Fibroblast of peridontal ligament (primary cell): ENCODE measurements at regions not wholly inside any gene's neighbourhood (a gene's known extent, or its start where the extent isn't known, plus 50 kb on each side); places are given as distances from the start of the nearest gene placed in this dataset.

Experiments used
- DNase-seq: peaks from one replicate; pipeline ENCODE4 v3.0.0-alpha.2; 2010; ENCODE audit errors: extremely low read depth

DNA sequence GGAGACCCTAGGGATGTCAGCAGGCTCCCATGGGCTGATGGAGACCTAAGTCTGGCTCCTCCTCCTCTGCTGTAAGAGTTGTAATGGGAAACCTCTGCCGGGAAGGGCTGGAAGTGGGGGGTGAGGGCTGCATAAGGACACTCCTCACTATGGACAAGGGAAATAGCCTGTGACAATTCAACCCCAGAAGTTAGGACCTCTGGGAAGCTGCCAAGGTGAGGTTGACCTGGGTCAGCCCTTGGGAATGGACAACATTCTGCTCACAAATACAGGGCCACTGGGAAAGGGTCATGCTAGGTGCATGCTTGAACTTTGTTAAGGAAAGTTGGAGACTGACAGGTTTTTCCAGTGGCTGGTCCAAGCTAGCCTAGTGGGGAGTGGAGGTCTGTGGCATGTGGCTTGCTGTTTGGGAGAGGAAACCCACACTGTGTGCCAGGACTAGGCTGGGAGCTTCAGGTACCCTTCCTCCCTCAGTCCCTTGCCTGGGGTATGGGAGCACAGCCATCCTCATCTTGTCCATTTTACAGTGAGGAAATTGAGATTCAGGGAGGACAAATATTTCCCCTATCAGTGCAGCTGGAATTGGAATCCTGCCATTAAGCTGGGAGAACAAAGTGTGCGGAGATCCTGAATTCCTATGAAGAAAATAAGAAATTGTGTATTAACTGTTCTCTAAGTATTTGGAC is 190.4 kb downstream of the SALL1 start:
- DNase-seq = no peak

GRCh38 chr16:50957056-50957455 is 194.0 kb downstream of the SALL1 start:
- no peak for DNase-seq

DNA sequence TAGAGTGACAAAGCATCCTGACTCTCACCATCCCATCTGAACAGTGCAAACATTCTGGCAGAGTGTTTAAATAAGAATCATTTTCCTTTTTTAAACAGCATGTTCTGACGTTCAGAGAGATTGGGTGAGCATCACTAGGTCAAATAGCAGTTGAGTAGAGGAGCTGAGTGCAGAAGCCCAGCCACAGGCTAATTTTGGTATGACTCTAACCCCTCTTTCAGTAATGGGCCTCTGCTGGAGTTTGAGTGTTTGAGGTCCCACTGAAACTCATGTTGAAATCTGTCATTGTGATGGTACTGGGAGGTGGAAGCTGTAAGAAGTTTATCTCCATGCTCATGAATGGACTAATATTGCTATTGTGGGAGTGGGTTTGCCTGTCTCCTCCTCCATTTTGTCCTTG is 194.4 kb downstream of the SALL1 start:
- DNase-seq = no peak

- DNase-seq = no peak
These were observed 195.8 kb downstream of the SALL1 start for GRCh38 chr16:50955311-50955710.

- no peak for DNase-seq
These were observed 196.6 kb downstream of the SALL1 start for GRCh38 chr16:50954469-50954868.

DNA sequence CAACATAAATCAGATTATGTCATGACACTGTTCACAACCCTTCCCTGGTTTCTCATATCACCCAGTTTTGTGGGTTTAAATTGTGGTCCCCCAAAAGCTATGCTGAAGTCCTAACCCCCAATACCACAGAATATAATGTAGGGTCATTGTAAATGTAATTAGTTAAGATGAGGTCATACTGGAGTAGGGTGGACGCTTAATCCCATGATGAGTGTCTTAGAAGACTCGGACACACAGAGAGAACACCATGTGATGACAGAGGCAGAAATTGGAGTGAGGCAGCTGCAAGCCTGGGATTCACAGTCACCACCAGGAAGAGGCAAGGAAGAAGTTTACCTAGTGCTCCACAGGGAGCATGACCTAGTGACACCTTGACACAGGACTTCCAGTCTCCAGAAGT is 197.8 kb downstream of the SALL1 start:
- DNase-seq = no peak

DNA sequence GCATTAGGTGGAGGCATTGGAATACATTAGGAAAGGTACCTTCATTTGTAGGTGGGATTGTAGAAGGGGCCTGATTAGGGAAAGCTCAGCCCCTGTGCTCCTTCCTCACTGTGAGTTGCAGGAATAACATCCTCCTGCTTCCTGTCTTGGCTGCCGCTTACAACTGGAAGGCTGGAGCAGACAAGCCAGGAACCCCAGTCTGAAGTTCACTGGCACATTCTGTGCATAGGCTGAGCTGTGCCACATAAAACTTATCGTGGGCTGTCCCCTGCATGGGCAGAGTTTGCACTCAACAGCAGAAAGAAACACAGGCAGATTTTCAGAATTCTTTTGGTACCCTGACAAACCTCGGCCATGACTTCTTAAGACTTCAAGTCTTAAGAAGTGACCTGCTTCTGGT is 200.1 kb downstream of the SALL1 start:
- no peak for DNase-seq

DNA sequence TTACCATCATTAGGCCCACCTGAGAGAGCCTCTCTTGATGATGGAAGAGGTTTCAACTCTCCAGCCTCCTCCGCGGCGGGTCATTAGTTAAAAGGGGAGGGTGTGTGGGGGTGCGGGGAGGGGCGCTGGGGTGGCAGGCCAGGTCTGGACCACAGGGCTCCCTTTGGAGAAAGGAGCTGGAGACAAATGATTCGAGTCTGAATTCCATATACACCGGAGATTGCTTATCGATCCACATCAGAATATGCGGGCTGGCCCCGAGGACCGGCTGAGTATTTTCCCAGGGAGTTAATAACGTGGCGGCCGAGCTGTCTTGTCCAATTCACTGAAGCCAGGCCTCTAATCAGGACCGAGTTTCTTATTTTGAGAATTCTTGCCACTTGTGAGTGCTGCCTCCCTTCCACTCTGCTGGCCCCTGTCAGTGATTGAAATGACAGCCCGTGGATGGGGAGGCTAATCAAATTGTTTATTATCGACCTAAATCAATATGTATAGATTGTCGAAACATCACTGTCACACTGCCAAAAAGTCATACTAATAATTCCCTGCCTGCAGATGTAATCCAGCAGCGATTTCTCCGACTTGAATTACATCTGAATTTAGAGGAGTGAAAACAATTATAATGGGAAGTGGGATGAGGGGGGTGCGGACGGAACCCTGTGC is 202.7 kb downstream of the SALL1 start:
- DNase-seq = no peak

GRCh38 chr16:50947826-50948225 is 203.2 kb downstream of the SALL1 start:
- DNase-seq = no peak

DNA sequence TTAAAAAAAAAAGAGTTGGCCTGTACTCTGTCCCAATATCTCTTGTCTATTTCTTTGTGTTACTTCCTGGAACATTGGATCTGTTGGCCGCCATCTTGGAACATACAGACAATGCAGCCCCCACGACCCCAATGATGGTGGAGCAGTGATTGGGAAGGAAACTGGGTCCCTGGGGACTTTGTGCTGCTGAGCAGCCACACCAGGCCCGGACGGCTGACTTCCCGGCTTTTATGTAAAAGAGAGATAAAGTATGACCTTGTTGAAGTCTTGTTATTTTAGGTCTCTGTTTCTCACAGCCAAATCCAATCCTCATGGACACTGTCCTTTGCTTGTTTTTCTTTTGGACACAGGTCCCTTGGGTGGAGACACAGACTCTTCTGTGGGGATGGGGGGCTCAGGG is 204.5 kb downstream of the SALL1 start:
- DNase-seq = no peak

DNA sequence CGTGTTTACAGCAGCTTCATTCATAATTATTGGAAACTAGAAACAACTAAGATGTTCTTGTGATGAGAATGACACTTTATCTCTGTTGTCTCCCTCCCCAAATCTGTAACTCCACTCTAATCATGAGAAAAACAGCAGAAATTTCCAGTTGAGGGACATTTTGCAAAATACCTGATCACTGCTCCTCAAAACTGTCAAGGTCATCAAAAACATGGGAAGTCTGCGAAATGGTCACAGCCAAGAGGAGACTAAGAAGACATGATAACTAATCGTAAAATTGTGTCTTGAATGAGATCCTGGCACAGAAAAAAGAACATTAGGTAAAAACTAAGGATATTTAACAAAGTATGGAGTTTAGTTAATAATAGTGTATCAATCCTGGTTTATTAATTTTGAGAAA is 204.2 kb downstream of the CYLD start:
- no peak for DNase-seq

DNA sequence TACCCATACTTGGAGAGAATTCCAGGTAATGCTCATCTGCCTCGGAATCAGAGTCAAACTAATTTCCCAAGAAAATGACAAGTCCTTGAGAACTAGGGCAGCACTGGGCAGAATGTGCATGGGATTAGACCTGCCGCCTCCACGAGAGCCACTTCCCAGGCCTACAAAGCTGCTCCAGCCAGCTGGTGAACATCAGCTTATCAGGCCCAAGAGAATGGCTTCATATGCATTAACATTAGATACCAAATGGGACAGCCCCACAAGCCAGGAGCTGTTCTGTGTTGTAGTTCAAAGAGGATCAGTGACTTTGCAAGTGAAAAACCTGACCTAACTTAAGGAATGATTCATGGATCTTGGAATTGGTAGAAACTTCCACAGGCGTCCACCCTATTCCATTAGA is 203.3 kb downstream of the CYLD start:
- DNase-seq = no peak

DNA sequence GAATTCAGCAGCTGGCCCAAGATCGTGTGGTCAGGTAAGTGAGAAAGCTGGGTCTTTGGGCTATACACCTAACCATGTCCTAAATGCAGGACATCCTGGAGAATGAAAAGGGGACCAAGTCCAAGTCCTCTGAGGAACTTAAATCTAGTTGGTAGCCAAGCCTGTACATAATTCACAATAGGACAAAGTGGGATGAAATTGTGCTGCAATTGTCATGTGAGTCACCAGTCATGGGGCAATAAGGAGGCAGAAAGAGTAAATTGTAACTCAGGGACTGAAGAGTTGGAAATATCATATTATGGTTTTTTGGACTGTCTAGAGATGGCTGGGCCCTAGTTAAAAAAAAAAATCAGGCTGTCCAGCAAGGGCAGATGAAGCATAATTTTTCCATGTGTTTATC is 202.6 kb downstream of the CYLD start:
- DNase-seq = no peak

GRCh38 chr16:50944033-50944432 is 202.1 kb downstream of the CYLD start:
- no peak for DNase-seq

GRCh38 chr16:50942143-50942542 is 200.3 kb downstream of the CYLD start:
- no peak for DNase-seq

GRCh38 chr16:50941681-50942080 is 199.8 kb downstream of the CYLD start:
- DNase-seq = no peak

- no peak for DNase-seq
These were observed 198.5 kb downstream of the CYLD start for GRCh38 chr16:50940275-50940854.

DNA sequence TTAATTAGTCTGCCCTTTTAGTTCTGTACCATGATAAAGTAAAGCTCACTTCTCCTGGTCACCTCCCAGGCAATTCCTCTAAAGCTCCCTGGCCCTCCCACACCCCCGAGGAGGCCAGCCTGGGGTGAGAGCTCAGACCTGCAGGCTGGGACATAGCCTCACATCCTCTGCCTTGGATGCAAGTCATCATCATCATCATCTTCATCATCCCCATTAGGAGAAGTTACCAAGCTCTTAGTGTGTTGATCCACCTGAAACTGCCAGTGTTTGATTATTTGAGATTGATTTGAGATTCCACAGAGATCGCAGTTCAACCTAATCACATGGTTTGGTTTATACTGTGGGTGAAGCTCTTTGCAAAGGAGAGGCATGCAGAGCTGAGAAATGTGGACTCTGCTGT is 197.5 kb downstream of the CYLD start:
- no peak for DNase-seq

- DNase-seq = no peak
These were observed 197.0 kb downstream of the CYLD start for GRCh38 chr16:50938932-50939331.

- no peak for DNase-seq
These were observed 191.4 kb downstream of the CYLD start for GRCh38 chr16:50933262-50933661.

DNA sequence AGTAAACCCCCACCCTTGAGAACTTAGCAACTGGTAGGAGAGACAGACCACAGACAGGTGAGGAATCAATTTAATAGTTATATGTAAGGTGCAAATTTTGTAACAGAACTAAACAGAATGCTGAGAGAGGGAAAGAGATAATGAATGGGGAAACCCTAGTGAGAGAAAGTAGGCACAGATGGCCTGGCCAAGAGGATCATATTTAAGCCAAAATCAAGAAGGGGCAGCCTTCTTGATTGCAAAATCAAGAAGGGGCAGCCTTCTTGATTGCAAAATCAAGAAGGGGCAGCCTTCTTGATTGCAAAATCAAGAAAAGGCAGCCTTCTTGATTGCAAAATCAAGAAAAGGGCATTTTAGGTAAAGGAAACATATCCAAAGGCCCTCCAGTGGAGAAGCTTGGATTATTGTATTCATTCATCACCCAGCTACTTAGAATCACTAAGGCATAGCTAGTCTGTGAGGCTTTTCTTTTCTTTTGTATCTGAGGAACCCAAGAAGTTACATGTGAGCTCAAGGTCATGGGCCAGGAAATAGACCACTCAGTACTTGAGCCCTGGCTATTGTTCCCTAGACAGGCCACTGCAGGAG is 190.6 kb downstream of the CYLD start:
- DNase-seq = no peak

DNA sequence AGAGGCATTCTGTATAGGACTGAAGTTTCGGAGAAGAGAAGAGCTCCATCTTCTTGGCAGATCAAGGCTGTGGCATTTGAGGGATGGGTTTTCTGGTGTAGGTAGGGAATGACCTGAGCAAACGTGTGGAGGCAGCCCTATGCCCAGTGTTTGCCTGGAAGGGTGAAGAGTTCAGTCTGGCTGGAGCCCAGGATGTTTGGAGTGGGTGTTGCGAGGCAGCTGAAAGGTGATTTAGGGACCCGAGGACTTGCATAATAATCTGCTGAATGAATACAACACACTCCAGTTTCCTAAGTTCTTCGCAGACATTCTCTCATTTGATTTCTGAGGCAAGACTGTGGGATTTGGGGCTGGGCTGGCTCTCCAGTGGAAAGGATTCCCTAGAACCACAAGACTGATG is 186.2 kb downstream of the CYLD start:
- no peak for DNase-seq

GRCh38 chr16:50925758-50926357 is 184.0 kb downstream of the CYLD start:
- DNase-seq = no peak
